Sigmoid colon (tissue), 6 donors: ENCODE measurements at regions not wholly inside any gene's neighbourhood (a gene's known extent, or its start where the extent isn't known, plus 50 kb on each side); places are given as distances from the start of the nearest gene placed in this dataset.

Source experiments
- DNase-seq: peaks from one replicate; pipeline ENCODE4 v3.0.0-alpha.2; 2019
- H3K27ac ChIP-seq, 4 donors: fragments of 200-600 bp; sonication (generic); one replicate each; pipeline ENCODE4 v1.5.1; 2016 to 2019; ENCODE audit warnings: mild to moderate bottlenecking in 1 of 4
- H3K27me3 ChIP-seq, 3 donors: fragments of 200-600 bp; sonication (generic); one replicate each; pipeline ENCODE4 v1.5.1; 2019; ENCODE audit warnings: mild to moderate bottlenecking in 1 of 3
- H3K36me3 ChIP-seq, 4 donors: fragments of 200-600 bp; sonication (generic); one replicate each; pipeline ENCODE4 v1.5.1; 2016 to 2019
- H3K4me1 ChIP-seq, 4 donors: fragments of 200-600 bp; sonication (generic); one replicate each; pipeline ENCODE4 v1.5.1; 2017 to 2019
- H3K4me3 ChIP-seq, 4 donors: fragments of 200-600 bp; sonication (generic); one replicate each; pipeline ENCODE4 v1.5.1; 2017 to 2019; ENCODE audit warnings: mild to moderate bottlenecking in 2 of 4, moderate library complexity in 1 of 4
- H3K9me3 ChIP-seq, 4 donors: fragments of 200-600 bp in 3 of 4; sonication (generic) in 3 of 4; one replicate each; pipeline versions ENCODE4 v1.5.1 to v1.6.1; 2013 to 2019
- CTCF ChIP-seq, 4 experiments: fragments of 450-650 bp in 3 of 4; fragments of 200-600 bp in 1 of 4; IDR thresholded peaks; one replicate each; pipeline ENCODE4 v1.5.1; 2016 to 2019; ENCODE audit warnings: antibody characterized with exemption in 4 of 4, mild to moderate bottlenecking in 3 of 4, moderate library complexity in 2 of 4
- EP300 ChIP-seq, 4 donors: sonication (generic); formaldehyde crosslinking; IDR thresholded peaks; one replicate each; pipeline ENCODE4 v1.6.1; 2017; ENCODE audit warnings: antibody characterized with exemption in 4 of 4
- POLR2A ChIP-seq, 2 donors: fragments of 450-650 bp; IDR thresholded peaks; one replicate each; pipeline ENCODE4 v1.6.1; 2016; ENCODE audit warnings: antibody characterized with exemption in 2 of 2, mild to moderate bottlenecking in 2 of 2, moderate library complexity in 2 of 2
- POLR2AphosphoS5 ChIP-seq, 4 donors: sonication (generic); formaldehyde crosslinking; IDR thresholded peaks; one replicate each; pipeline ENCODE4 v1.6.1; 2017; ENCODE audit warnings: antibody characterized with exemption in 4 of 4
- WGBS, 2 donors: extraction: QIAGEN DNeasy Blood & Tissue Kit; methylation state at CpG; one replicate each; pipeline ENCODE4 v1.1.7; 2013; 5-methylcytosine and 5-hydroxymethylcytosine counted together
- intact Hi-C: fragments of 100-400 bp; cut with DNase I; formaldehyde crosslinking; loops from one replicate; pipeline ENCODE4 v1.15.1; 2023
- donor health status: healthy with polysubstance abuse.
- donor health status: healthy.

GRCh38 chr14:95381726-95382125, 62.0 kb upstream of the CLMN start:
- no peak for DNase-seq
- Histone ChIP-seq H3K27me3 (no peaks in the 10 kb centered on the region), H3K27ac (no peak overlapping the region), H3K4me3 (no peak overlapping the region), H3K4me1 (no peaks in the 10 kb centered on the region), H3K9me3 (peaks cover 4 to 15% (median 7%) of the 10 kb centered on the region in 4 donors), H3K36me3 (no peaks in the 10 kb centered on the region)
- 50 to 63% methylated on average over 4 of the region's 4 CpGs for WGBS, 2 donors
- TF ChIP-seq CTCF (IDR thresholded peaks at IDR 0.05) (no peak), EP300 (IDR thresholded peaks at IDR 0.05) (no peak)
- intact Hi-C loops = no loop called here

GRCh38 chr14:95380350-95381042, 60.8 kb upstream of the CLMN start:
- DNase-seq = no peak
- TF ChIP-seq EP300 (IDR thresholded peaks at IDR 0.05) = no peak
- no peak for TF ChIP-seq POLR2AphosphoS5 (IDR thresholded peaks at IDR 0.05)
- TF ChIP-seq CTCF (IDR thresholded peaks at IDR 0.05) = no peak
- no peak for TF ChIP-seq POLR2A (IDR thresholded peaks at IDR 0.05)
- H3K4me1 ChIP-seq = no peaks in the 10 kb centered on the region
- no peaks in the 10 kb centered on the region for H3K27me3 ChIP-seq
- intact Hi-C loops = no loop called here
- H3K36me3 ChIP-seq = no peaks in the 10 kb centered on the region
- no peak overlapping the region for H3K27ac ChIP-seq
- 87 to 95% methylated on average over 5 of the region's 5 CpGs for WGBS, 2 donors
- H3K9me3 ChIP-seq = peaks cover 4 to 15% (median 7%) of the 10 kb centered on the region in 4 donors
- H3K4me3 ChIP-seq = no peak overlapping the region

GRCh38 chr14:95379634-95380033, 59.9 kb upstream of the CLMN start:
- Histone ChIP-seq H3K9me3 (peaks cover 4 to 15% (median 7%) of the 10 kb centered on the region in 4 donors), H3K4me3 (no peak overlapping the region), H3K4me1 (no peaks in the 10 kb centered on the region), H3K36me3 (no peaks in the 10 kb centered on the region), H3K27ac (no peak overlapping the region), H3K27me3 (no peaks in the 10 kb centered on the region)
- TF ChIP-seq POLR2AphosphoS5 (IDR thresholded peaks at IDR 0.05) = no peak
- no peak for TF ChIP-seq EP300 (IDR thresholded peaks at IDR 0.05)
- no peak for TF ChIP-seq CTCF (IDR thresholded peaks at IDR 0.05)
- no peak for TF ChIP-seq POLR2A (IDR thresholded peaks at IDR 0.05)
- intact Hi-C loops = no loop called here
- DNase-seq = no peak

- Histone ChIP-seq H3K4me1 (no peaks in the 10 kb centered on the region), H3K27ac (no peak overlapping the region), H3K9me3 (peaks cover 3 to 15% (median 4%) of the 10 kb centered on the region in 4 donors), H3K36me3 (no peaks in the 10 kb centered on the region), H3K4me3 (no peak overlapping the region), H3K27me3 (no peaks in the 10 kb centered on the region)
- 58 to 64% methylated on average over 7 of the region's 7 CpGs for WGBS, 2 donors
- TF ChIP-seq POLR2A (IDR thresholded peaks at IDR 0.05) (no peak), CTCF (IDR thresholded peaks at IDR 0.05) (no peak)
- no peak for DNase-seq
- intact Hi-C loops = no loop called here
Measured at GRCh38 chr14:95375539-95376109, 55.9 kb upstream of the CLMN start.
